WTC11 (cell line): ENCODE measurements at regions not wholly inside any gene's neighbourhood (a gene's known extent, or its start where the extent isn't known, plus 50 kb on each side); places are given as distances from the start of the nearest gene placed in this dataset.

Experiments used
- ATAC-seq: fragments of 200-7000 bp; cut with Tn5 transposase; 2 replicates; pipeline ENCODE4 v1.10.0; 2021; ENCODE audit warnings: mild to moderate bottlenecking, moderate library complexity
- CTCF ChIA-PET: fragments of 300-600 bp; sonication (Branson Sonifier 250); formaldehyde crosslinking; loops from one replicate; lab custom pipeline; 2021; ENCODE audit warnings: antibody characterized with exemption; lab: Charles Lee
- POLR2A ChIA-PET: fragments of 350-600 bp; sonication (Branson Sonifier 250); formaldehyde crosslinking; loops from one replicate; lab custom pipeline; 2021; ENCODE audit warnings: antibody characterized with exemption; lab: Charles Lee
- DNase-seq: peaks from one replicate; pipeline ENCODE4 v3.0.0; 2021; ENCODE audit warnings: low spot score
- H3K27ac Mint-ChIP-seq: 2 replicates; pipeline ENCODE4 v1.8.0; 2021; ENCODE audit warnings: mixed read lengths
- H3K27me3 Mint-ChIP-seq: 2 replicates; pipeline ENCODE4 v1.8.0; 2021; ENCODE audit warnings: low read depth, mild to moderate bottlenecking, moderate library complexity, mixed read lengths
- H3K36me3 Mint-ChIP-seq: 2 replicates; pipeline ENCODE4 v1.8.0; 2021; ENCODE audit warnings: mixed read lengths
- H3K4me1 Mint-ChIP-seq: 2 replicates; pipeline ENCODE4 v1.8.0; 2022; ENCODE audit warnings: mixed read lengths
- H3K4me3 Mint-ChIP-seq: 2 replicates; pipeline ENCODE4 v1.8.0; 2021; ENCODE audit warnings: mild to moderate bottlenecking, moderate library complexity, mixed read lengths
- H3K9me3 Mint-ChIP-seq: 2 replicates; pipeline ENCODE4 v1.8.0; 2021; ENCODE audit warnings: mixed read lengths
- AR ChIP-seq: fragments of 250-450 bp; sonication (Bioruptor Pico); IDR thresholded peaks from 2 replicates; pipeline ENCODE4 v1.9.0; 2021; ENCODE audit warnings: mild to moderate bottlenecking
- ATF2 ChIP-seq: sonication (generic); formaldehyde crosslinking; IDR thresholded peaks from 2 replicates; pipeline ENCODE4 v1.8.1; 2022; ENCODE audit warnings: low read depth, missing genetic modification reagents, borderline replicate concordance
- CBFB ChIP-seq: sonication (generic); formaldehyde crosslinking; IDR thresholded peaks from 2 replicates; pipeline ENCODE4 v1.8.1; 2022; ENCODE audit warnings: mild to moderate bottlenecking, low read depth, missing genetic modification reagents
- E2F1 ChIP-seq: sonication (generic); formaldehyde crosslinking; IDR thresholded peaks from 2 replicates; pipeline ENCODE4 v1.8.0; 2022; ENCODE audit warnings: mild to moderate bottlenecking, missing genetic modification reagents
- ESRRA ChIP-seq: sonication (generic); formaldehyde crosslinking; IDR thresholded peaks from 2 replicates; pipeline ENCODE4 v1.8.1; 2022; ENCODE audit warnings: mild to moderate bottlenecking, missing genetic modification reagents, borderline replicate concordance
- FOXJ3 ChIP-seq: sonication (generic); formaldehyde crosslinking; IDR thresholded peaks from 2 replicates; pipeline ENCODE4 v1.9.0; 2021; ENCODE audit warnings: missing genetic modification reagents, mild to moderate bottlenecking, borderline replicate concordance
- GABPB1 ChIP-seq: sonication (generic); formaldehyde crosslinking; IDR thresholded peaks from 2 replicates; pipeline ENCODE4 v1.8.1; 2023; ENCODE audit warnings: mild to moderate bottlenecking, missing genetic modification reagents
- MLX ChIP-seq: sonication (generic); formaldehyde crosslinking; IDR thresholded peaks from 2 replicates; pipeline ENCODE4 v1.8.1; 2023; ENCODE audit warnings: mild to moderate bottlenecking, missing genetic modification reagents, moderate library complexity
- NR2C2 ChIP-seq: sonication (generic); formaldehyde crosslinking; IDR thresholded peaks from 2 replicates; pipeline ENCODE4 v1.8.0; 2022; ENCODE audit warnings: mild to moderate bottlenecking, missing genetic modification reagents
- RORB ChIP-seq: fragments of 250-450 bp; sonication (Bioruptor Pico); IDR thresholded peaks from 2 replicates; pipeline ENCODE4 v1.9.0; 2021; ENCODE audit warnings: mild to moderate bottlenecking
- TP53 ChIP-seq: sonication (generic); formaldehyde crosslinking; IDR thresholded peaks from 2 replicates; pipeline ENCODE4 v1.8.1; 2023; ENCODE audit warnings: mild to moderate bottlenecking, missing genetic modification reagents
- ZNF232 ChIP-seq: sonication (generic); formaldehyde crosslinking; IDR thresholded peaks from 2 replicates; pipeline ENCODE4 v1.8.0; 2022; ENCODE audit warnings: mild to moderate bottlenecking, missing genetic modification reagents
- ZNF423 ChIP-seq: fragments of 250-450 bp; sonication (Bioruptor Pico); IDR thresholded peaks from 2 replicates; pipeline ENCODE4 v2.1.2; 2022; ENCODE audit warnings: mild to moderate bottlenecking, moderate library complexity
- ZNF512 ChIP-seq: sonication (generic); formaldehyde crosslinking; IDR thresholded peaks from 2 replicates; pipeline ENCODE4 v1.8.1; 2022; ENCODE audit warnings: missing genetic modification reagents, borderline replicate concordance
- ZNF671 ChIP-seq: fragments of 250-450 bp; sonication (Bioruptor Pico); IDR thresholded peaks from 2 replicates; pipeline ENCODE4 v1.8.0; 2021; ENCODE audit warnings: mild to moderate bottlenecking
- TF ChIP-seq, protein P1 (sequence below): sonication (generic); formaldehyde crosslinking; IDR thresholded peaks from 2 replicates; pipeline ENCODE4 v1.8.1; 2023; ENCODE audit warnings: mild to moderate bottlenecking, missing genetic modification reagents
- TF ChIP-seq, protein P2 (sequence below): fragments of 250-450 bp; sonication (Bioruptor Pico); conservative IDR thresholded peaks from 2 replicates; pipeline ENCODE4 v1.9.0; 2021; ENCODE audit warnings: mild to moderate bottlenecking

- CTCF ChIA-PET, result no interaction called here
- H3K27me3 Mint-ChIP-seq, result no peaks in the 10 kb centered on the region; the same call in 1 of the 2 replicates
- DNase-seq, result no peak
- no peak overlapping the region for H3K27ac Mint-ChIP-seq
- TF ChIP-seq RORB (no peak), ZNF512 (CRISPR knock-in tag) (no peak), MLX (CRISPR knock-in tag) (no peak), ZNF671 (CRISPR knock-in tag) (no peak), FOXJ3 (CRISPR knock-in tag) (no peak), GABPB1 (CRISPR knock-in tag) (no peak), ZNF423 (CRISPR knock-in tag) (no peak), NR2C2 (CRISPR knock-in tag) (no peak)
- H3K36me3 Mint-ChIP-seq, result no peaks in the 10 kb centered on the region
- no peaks in the 10 kb centered on the region for H3K9me3 Mint-ChIP-seq
- H3K4me3 Mint-ChIP-seq, result no peak overlapping the region
- ATAC-seq, result no peak
- H3K4me1 Mint-ChIP-seq, result peaks cover 11% of the 10 kb centered on the region
- POLR2A ChIA-PET, result no interaction called here
Measured at GRCh38 chr22:27466778-27467438, 334.6 kb downstream of the MN1 start.

DNA sequence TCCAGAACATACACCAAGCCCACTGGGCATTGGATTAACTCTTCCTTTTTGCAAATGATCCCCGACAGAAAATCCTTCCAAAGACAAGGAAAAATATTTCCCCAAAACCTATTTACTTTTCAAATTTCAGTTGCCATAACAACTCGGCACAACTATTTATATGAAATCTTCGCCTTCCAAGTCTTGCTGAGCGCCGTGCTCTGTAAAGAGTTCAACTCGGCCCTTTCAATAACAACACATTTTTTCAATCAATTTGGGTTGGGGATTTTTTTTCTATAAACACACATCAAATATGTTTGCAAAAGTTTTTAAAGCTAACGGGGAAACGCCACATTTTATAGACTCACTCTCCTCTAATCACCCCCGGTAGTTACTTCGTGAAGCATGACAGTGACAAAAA, 333.8 kb downstream of the MN1 start:
- H3K27me3 Mint-ChIP-seq, result no peaks in the 10 kb centered on the region; the same call in 1 of the 2 replicates
- H3K4me1 Mint-ChIP-seq, result peaks cover 4% of the 10 kb centered on the region
- POLR2A ChIA-PET, result no interaction called here
- H3K9me3 Mint-ChIP-seq, result no peaks in the 10 kb centered on the region
- H3K27ac Mint-ChIP-seq, result no peak overlapping the region
- H3K36me3 Mint-ChIP-seq, result no peaks in the 10 kb centered on the region
- CTCF ChIA-PET, result no interaction called here
- no peak overlapping the region for H3K4me3 Mint-ChIP-seq
- TF ChIP-seq CBFB (CRISPR knock-in tag) (no peak), ZNF232 (CRISPR knock-in tag) (no peak), E2F1 (CRISPR knock-in tag) (no peak), ATF2 (CRISPR knock-in tag) (no peak), TP53 (CRISPR knock-in tag) (no peak), ESRRA (CRISPR knock-in tag) (no peak), AR (CRISPR knock-in tag) (no peak)
- TF ChIP-seq, protein P1, sequence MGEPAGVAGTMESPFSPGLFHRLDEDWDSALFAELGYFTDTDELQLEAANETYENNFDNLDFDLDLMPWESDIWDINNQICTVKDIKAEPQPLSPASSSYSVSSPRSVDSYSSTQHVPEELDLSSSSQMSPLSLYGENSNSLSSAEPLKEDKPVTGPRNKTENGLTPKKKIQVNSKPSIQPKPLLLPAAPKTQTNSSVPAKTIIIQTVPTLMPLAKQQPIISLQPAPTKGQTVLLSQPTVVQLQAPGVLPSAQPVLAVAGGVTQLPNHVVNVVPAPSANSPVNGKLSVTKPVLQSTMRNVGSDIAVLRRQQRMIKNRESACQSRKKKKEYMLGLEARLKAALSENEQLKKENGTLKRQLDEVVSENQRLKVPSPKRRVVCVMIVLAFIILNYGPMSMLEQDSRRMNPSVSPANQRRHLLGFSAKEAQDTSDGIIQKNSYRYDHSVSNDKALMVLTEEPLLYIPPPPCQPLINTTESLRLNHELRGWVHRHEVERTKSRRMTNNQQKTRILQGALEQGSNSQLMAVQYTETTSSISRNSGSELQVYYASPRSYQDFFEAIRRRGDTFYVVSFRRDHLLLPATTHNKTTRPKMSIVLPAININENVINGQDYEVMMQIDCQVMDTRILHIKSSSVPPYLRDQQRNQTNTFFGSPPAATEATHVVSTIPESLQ (CRISPR knock-in tag), result no peak
- TF ChIP-seq, protein P2, sequence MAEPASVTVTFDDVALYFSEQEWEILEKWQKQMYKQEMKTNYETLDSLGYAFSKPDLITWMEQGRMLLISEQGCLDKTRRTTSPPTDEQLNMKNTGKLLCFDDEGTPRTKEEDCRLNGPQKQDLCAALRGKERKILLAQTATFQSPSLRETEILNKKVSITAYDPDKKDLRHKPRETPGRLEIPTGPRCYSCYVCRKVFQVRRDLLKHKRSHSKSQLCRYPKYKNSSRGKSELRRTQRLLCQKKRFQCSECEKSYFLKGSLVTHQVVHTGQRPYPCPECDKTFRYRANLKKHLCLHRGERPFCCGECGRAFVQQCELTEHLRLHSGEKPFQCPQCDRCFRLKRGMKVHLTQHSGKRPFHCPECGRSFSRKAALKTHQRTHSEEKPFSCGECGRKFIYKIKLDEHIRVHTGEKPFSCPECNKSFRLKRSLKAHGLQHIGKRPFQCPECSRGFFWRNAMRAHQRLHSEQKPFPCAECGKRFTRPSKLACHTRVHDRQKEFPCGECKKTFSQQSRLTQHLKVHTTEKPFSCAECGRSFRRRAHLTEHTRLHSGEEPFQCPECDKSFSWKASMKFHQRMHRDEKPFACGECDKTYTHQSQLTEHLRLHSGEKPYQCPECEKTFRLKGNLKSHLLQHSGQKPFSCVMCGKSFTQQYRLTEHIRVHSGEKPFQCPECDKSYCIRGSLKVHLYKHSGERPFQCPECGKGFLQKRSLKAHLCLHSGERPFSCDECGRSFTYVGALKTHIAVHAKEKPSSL (CRISPR knock-in tag), result no peak
- TF ChIP-seq, all 79 proteins: peak for 0
- ATAC-seq (no peak), DNase-seq (no peak)
